ENCODE measurements at regions not wholly inside any gene's neighbourhood (a gene's known extent, or its start where the extent isn't known, plus 50 kb on each side); places are given as distances from the start of the nearest gene placed in this dataset.
A peak's percentile ranks its signal among the peaks of the same experiment; 100 is the strongest.
"Not testable (repeated sequence)": the region's sequence is repeated elsewhere in the genome, so short reads cannot be mapped to it uniquely, and the experiment has no call there.

DNA sequence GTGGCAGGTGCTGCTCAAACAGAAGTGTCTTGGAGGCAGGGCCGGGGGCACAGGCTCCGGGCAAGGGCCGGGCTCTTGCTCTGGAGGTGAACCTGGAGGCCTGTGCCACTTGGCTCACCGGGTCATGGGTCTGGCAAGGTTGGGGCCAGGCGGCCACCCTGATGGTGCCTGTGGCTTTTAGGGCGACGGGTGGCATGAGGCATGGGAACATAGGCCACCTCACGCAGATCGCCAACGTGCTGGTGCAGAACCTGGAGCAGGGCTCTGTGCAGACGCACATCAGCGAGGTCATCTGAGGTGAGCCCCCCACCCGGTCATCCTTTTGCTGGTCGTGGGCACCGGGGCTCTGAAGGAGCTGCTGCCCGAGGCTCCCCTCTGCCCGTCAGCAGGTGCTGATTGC, 202.7 kb downstream of the LIPI start:
- DNase-seq = not testable (repeated sequence)

GRCh38 chr21:14006144-14006543, 204.6 kb downstream of the LIPI start:
- DNase-seq = not testable (repeated sequence)

- not testable (repeated sequence) for DNase-seq
These were observed 223.5 kb downstream of the LIPI start for GRCh38 chr21:13986996-13987958.

- not testable (repeated sequence) for DNase-seq
These were observed 224.6 kb downstream of the LIPI start for GRCh38 chr21:13985865-13986863.

- DNase-seq = not testable (repeated sequence)
These were observed 225.5 kb downstream of the LIPI start for GRCh38 chr21:13985137-13985864.

DNA sequence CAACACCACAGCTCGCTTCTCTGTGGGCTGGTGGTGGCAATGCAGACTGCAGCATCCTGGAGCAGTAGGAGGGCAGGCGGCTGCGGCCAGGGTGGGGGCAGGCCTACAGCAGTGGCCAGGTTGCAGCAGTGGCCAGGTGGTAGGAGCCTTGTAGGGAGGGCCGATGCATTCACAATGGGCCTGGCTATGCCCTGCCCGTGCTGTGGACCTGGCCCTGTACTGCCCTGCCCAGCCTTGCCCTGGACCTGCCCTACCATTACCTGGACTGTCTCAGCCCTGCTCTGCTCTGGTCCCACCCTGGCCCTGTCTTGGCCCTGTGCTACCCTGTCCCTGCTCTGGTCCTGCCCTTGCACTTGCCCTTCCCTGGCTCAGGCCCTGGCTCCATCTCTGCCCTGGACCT, 226.0 kb downstream of the LIPI start:
- DNase-seq = not testable (repeated sequence)

GRCh38 chr21:13981176-13982087, 229.3 kb downstream of the LIPI start:
- DNase-seq = not testable (repeated sequence)

GRCh38 chr21:13980115-13980662, 230.6 kb downstream of the LIPI start:
- peak; percentile 43 for DNase-seq

DNA sequence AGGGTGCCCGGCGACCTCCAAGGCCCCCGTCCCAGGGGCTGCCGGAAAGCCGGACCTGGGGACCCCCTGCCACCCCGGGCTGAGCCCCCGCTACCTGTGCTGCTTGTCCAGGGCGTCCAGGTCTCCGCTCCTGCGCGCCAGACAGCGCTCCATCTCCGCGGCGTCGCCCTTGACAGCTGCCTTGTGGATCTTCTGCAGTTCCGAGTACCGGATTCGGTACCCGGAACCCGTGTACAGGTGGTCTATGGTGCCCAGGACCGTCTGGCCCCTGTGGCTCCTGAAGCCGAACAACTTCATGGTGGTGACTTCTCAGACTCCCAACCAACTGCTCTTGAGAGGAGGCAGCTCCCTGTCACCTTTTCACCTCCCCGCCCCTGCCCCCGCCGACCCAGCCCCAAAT, 231.1 kb downstream of the LIPI start:
- not testable (repeated sequence) for DNase-seq

DNA sequence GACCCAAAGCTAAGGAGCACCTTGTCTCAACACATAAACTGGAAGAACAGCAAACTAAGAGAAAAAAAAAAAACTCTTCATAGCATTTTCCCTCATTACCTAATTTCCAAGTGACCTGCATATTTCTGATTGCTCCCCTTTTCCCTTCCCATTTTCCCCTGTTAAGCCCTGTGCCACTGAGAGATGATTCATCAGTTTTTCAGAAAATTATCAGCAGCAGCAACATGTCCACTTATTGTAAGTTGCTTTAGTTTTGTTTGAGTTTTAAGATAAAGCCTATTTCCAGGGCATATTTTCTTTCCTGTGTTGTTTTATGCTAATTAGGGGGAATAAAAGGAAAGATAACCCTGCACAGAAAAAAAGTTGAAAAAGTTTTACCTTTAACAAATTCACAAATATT, 236.2 kb downstream of the LIPI start:
- not testable (repeated sequence) for DNase-seq

DNA sequence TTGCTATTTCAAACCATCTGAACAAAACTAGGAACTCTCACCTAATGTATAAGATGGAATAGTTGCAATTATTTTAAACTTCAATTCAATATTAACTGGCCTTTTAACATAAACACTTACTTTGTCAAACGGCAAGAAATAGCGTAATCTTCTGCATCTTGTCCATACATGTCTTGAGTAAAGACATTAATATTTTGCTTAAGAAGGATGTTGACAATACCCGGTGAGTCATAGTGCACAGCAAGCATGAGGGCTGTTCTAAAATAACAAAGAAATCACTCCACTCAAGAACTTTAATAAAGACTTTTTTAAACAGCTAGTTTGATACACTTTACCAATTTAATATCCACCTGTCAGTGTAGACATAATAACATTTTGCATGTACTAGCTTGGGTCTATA, 240.9 kb downstream of the LIPI start:
- DNase-seq = not testable (repeated sequence)

DNA sequence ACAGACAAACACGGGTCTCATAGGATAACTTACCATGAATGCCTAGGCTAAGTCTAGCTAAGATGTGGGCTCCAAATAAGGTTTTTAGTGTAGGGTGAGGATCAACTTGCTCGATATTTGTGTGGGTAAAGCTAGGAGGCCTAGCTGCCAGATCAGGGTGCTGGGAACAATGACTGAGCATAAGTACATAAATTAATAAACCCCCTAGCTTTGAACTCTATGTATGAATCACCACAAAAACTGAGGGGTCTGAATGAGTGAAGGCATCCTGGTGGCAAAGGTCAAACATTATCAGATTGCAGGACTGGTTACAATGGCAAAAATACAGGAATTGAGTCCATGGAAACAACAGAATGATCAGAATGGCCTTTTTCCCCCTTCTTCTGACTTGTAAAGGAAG, 241.8 kb downstream of the LIPI start:
- not testable (repeated sequence) for DNase-seq

GRCh38 chr21:13963259-13963658, 247.5 kb downstream of the LIPI start:
- DNase-seq = not testable (repeated sequence)

DNA sequence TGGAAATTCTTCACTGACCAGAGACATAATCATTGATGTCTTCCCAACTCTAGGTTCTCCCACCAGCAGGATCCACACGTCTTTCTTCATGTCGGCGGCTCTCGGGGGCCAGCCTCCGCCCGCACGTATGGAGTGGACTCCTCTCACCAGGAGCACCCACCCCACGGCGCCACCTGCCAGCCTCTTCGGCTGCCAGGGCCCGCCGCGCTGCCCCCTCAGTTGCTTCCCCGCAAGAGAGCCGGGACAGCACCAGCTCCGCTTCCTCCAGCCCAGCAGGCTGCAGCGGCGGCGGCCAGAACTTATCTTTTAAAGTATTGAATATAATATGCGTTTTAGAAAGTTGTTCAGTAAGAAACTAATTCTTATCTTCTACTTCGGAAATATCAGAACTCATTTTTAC, 273.5 kb downstream of the LIPI start:
- DNase-seq = no peak

DNA sequence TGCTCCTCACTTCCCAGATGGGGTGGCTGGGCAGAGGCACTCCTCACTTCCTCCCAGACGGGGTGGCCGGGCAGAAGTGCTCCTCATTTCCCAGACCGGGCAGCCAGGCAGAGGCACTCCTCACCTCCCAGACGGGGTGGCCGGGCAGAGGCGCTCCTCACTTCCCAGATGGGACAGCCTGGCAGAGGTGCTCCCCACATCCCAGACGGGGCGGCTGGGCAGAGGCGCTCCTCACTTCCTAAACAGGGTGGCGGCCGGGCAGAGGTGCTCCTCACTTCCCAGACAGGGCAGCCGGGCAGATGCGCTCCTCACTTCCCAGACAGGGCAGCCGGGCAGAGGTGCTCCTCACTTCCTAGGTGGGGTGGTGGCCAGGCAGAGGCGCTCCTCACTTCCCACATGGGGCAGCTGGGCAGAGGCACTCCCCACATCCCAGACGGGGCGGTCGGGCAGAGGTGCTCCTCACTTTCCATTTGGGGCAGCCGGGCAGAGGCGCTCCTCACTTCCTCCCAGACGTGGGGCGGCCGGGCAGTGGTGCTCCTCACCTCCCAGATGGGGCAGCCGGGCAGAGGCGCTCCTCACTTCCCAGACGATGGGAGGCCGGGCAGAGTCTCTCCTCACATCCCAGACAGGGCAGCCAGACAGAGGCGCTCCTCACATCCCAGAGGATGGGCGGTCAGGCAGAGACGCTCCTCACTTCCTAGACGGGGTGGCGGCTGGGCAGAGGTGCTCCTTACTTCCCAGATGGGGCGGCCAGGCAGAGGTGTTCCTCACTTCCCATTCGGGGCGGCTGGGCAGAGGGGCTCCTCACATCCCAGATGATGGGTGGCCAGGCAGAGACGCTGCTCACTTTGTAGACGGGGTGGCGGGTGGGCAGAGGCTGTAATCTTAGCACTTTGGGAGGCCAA, 274.5 kb downstream of the LIPI start:
- not testable (repeated sequence) for DNase-seq

DNA sequence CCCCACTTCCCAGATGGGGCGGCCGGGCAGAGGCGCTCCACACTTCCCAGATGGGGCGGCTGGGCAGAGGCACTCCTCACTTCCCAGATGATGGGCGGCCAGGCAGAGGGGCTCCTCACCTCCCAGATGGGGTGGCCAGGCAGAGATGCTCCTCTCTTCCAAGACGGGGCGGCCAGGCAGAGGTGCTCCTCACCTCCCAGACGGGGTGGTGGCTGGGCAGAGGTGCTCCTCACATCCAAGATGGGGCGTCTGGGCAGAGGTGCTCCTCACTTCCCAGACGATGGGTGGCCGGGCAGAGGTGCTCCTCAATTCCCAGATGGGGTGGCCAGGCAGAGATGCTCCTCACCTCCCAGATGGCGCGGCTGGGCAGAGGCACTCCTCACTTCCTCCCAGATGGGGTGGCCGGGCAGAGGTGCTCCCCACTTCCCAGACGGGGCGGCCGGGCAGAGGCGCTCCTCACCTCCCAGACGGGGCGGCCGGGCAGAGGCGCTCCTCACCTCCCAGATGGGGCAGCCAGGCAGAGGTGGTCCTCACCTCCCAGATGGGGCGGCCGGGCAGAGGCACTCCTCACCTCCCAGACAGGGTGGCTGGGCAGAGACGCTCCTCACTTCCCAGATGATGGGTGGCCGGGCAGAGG, 275.2 kb downstream of the LIPI start:
- DNase-seq = not testable (repeated sequence)

- DNase-seq = not testable (repeated sequence)
These were observed 275.8 kb downstream of the LIPI start for GRCh38 chr21:13934887-13935342.

GRCh38 chr21:13923175-13923574, 287.6 kb downstream of the LIPI start:
- DNase-seq = not testable (repeated sequence)

- not testable (repeated sequence) for DNase-seq
These were observed 289.3 kb downstream of the LIPI start for GRCh38 chr21:13921455-13921854.

Data from NCI-H2227 treated with DMSO at 0.1 percent for 48 hours (cell line).